Lung (tissue), 11 donors: ENCODE measurements at regions not wholly inside any gene's neighbourhood (a gene's known extent, or its start where the extent isn't known, plus 50 kb on each side); places are given as distances from the start of the nearest gene placed in this dataset.

Source experiments
- ATAC-seq: fragments of 200-7000 bp; cut with Tn5 transposase; one replicate; pipeline ENCODE4 v1.9.1; 2020; ENCODE audit warnings: moderate number of reproducible peaks; ENCODE audit not compliant: insufficient read depth, low FRiP score
- DNase-seq, 3 donors: peaks; one replicate each; pipeline ENCODE4 v3.0.0-alpha.2; 2013 to 2017
- H3K27ac ChIP-seq, 2 donors: one replicate each; pipeline ENCODE4 v1.5.1; 2013; ENCODE audit warnings: mild to moderate bottlenecking in 2 of 2, moderate library complexity in 2 of 2, control low read depth in 1 of 2, inconsistent platforms in 1 of 2, low read depth in 1 of 2, low read length in 1 of 2
- H3K27me3 ChIP-seq, 3 donors: one replicate each; pipeline ENCODE4 v1.5.1; 2013; ENCODE audit warnings: low read length in 2 of 3; ENCODE audit not compliant: control insufficient read depth in 3 of 3, insufficient read depth in 3 of 3
- H3K36me3 ChIP-seq, 4 donors: one replicate each; pipeline ENCODE4 v1.5.1; 2013; ENCODE audit warnings: low read length in 4 of 4, mild to moderate bottlenecking in 1 of 4, moderate library complexity in 1 of 4; ENCODE audit not compliant: control insufficient read depth in 4 of 4, insufficient read depth in 4 of 4
- H3K4me1 ChIP-seq, 5 donors: one replicate each; pipeline ENCODE4 v1.5.1; 2013; ENCODE audit warnings: low read length in 5 of 5, mild to moderate bottlenecking in 2 of 5, moderate library complexity in 1 of 5; ENCODE audit not compliant: control insufficient read depth in 5 of 5, insufficient read depth in 5 of 5
- H3K4me3 ChIP-seq: one replicate; pipeline ENCODE4 v1.5.1; 2013; ENCODE audit warnings: mild to moderate bottlenecking, control low read depth, moderate library complexity
- H3K9ac ChIP-seq, 2 donors: one replicate each; pipeline ENCODE4 v1.5.1; 2013; ENCODE audit warnings: low read length in 2 of 2, control low read depth in 1 of 2; ENCODE audit not compliant: insufficient read depth in 1 of 2
- H3K9me3 ChIP-seq, 4 donors: one replicate each; pipeline ENCODE4 v1.5.1; 2013; ENCODE audit warnings: low read length in 3 of 4, mild to moderate bottlenecking in 1 of 4, moderate library complexity in 1 of 4; ENCODE audit not compliant: control insufficient read depth in 4 of 4, insufficient read depth in 3 of 4
- WGBS, 2 donors: extraction: QIAGEN DNeasy Blood & Tissue Kit; methylation state at CpG; one replicate each; pipeline ENCODE4 v1.1.7; 2013; 5-methylcytosine and 5-hydroxymethylcytosine counted together
- TF ChIP-seq, protein P1 (sequence below): IDR thresholded peaks from 2 replicates; pipeline ENCODE4 v1.5.1; 2012; ENCODE audit warnings: mild to moderate bottlenecking; ENCODE audit errors: control extremely low read depth, extremely low read depth
- donor health status: control.
- donor health status: control.
- donor health status: Bipolar disorder and iron deficiency.
- donor health status: healthy.
- donor health status: DM: yes; HTN: yes; CAD: no.

DNA sequence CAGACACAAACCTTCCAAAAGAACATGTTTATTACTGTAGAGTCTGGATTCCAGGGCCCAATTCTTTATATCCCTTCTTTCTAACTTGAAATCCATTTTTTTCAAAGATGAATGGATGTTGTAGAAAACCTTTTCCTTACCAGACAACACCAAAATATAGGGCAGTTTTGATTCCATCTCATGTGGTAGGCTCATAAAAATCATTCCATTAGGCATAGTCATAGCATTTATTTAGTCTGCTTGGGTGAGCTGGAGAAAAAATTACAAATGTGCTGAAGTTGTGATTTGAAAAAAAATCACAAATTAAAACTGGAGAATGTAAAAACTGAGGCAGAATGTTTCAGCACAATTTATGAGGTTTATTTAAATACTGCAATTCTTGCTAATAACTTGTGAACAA, 199.3 kb upstream of the TBC1D5 start:
- H3K27ac ChIP-seq, result no peak overlapping the region
- TF ChIP-seq, protein P1, sequence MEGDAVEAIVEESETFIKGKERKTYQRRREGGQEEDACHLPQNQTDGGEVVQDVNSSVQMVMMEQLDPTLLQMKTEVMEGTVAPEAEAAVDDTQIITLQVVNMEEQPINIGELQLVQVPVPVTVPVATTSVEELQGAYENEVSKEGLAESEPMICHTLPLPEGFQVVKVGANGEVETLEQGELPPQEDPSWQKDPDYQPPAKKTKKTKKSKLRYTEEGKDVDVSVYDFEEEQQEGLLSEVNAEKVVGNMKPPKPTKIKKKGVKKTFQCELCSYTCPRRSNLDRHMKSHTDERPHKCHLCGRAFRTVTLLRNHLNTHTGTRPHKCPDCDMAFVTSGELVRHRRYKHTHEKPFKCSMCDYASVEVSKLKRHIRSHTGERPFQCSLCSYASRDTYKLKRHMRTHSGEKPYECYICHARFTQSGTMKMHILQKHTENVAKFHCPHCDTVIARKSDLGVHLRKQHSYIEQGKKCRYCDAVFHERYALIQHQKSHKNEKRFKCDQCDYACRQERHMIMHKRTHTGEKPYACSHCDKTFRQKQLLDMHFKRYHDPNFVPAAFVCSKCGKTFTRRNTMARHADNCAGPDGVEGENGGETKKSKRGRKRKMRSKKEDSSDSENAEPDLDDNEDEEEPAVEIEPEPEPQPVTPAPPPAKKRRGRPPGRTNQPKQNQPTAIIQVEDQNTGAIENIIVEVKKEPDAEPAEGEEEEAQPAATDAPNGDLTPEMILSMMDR, result no peak
- H3K9ac ChIP-seq, result no peak overlapping the region
- no peaks in the 10 kb centered on the region for H3K27me3 ChIP-seq
- peaks cover 0 to 6% (median 0%) of the 10 kb centered on the region in 5 donors for H3K4me1 ChIP-seq
- H3K36me3 ChIP-seq, result no peaks in the 10 kb centered on the region
- H3K9me3 ChIP-seq, result peaks cover 0 to 1% (median 0%) of the 10 kb centered on the region in 4 donors
- no peak for DNase-seq
- ATAC-seq, result no peak
- H3K4me3 ChIP-seq, result no peak overlapping the region

DNA sequence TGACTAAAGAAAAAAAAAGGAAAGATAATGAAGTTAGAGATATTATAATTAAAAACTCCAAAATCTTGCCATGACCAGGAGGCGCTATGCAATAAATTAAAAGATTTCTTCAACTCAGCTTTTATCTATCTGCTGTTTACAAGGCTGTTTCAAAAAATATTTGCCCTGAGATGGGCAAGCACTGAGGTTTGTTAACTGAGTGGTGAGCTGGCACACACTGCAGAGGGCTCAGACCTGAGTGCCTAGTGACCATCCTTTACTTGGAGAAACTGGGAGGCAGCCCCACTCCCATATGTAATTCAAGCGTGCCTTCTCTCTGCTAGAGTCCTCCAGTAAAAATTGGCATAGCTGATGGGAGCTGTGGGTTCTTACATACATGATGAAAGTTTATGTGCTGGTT, 198.7 kb upstream of the TBC1D5 start:
- Histone ChIP-seq H3K4me3 (no peak overlapping the region), H3K9me3 (peaks cover 0 to 1% (median 0%) of the 10 kb centered on the region in 4 donors), H3K27ac (no peak overlapping the region), H3K9ac (no peak overlapping the region), H3K4me1 (peaks cover 0 to 6% (median 0%) of the 10 kb centered on the region in 5 donors), H3K27me3 (no peaks in the 10 kb centered on the region), H3K36me3 (no peaks in the 10 kb centered on the region)
- WGBS, 2 donors, result 94 to 97% methylated on average over 2 of the region's 2 CpGs
- TF ChIP-seq, protein P1, result no peak
- DNase-seq, result no peak
- ATAC-seq, result no peak

DNA sequence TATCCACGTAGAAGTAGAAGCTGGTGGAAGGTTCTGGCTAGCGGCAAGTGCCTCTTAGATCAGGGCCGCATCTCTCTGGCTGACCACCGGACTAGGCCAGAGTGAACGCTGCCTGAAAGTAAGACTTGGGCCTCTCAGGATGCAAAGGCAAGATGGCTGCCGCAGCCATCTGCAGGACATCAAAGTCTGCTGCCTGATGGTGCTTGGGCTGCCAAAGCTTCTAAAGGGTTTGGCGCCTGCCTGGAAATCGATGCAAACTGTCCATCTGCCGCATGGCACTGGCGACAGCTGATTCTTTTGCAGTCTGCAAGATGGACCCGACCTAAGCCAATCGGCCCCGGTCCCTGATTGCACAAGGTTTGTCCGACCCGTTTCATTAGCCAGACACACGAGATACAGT, 196.7 kb upstream of the TBC1D5 start:
- TF ChIP-seq, protein P1, result no peak
- ATAC-seq (no peak), DNase-seq (no peak)
- Histone ChIP-seq H3K9me3 (peaks cover 0 to 1% (median 0%) of the 10 kb centered on the region in 4 donors), H3K27ac (no peak overlapping the region), H3K4me3 (no peak overlapping the region), H3K4me1 (no peaks in the 10 kb centered on the region), H3K27me3 (no peaks in the 10 kb centered on the region), H3K36me3 (no peaks in the 10 kb centered on the region), H3K9ac (no peak overlapping the region)
- WGBS, 2 donors, result 95% methylated on average over 16 of the region's 16 CpGs

DNA sequence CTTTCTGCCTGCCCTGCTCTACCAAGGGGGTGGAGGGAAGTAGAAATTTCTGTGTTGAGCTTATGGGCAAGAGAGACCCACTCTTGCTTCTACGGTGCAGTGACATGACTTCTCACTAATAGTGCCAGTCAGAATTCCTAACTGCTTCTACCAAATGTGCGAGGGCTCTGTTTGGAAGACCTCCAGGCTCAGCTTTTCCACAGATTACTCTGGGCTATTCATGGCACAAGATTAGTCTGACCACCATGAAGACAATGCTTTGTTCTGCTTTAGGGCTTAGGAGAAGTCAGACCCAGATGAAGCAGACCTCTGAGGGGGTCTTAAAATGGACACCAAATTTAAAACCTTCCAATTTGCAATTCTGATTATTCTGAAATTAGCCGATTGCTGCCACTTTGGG, 195.9 kb upstream of the TBC1D5 start:
- H3K9ac ChIP-seq, result no peak overlapping the region

More for the DNA sequence above, 195.9 kb upstream of the TBC1D5 start:
- ATAC-seq (no peak), DNase-seq (no peak)
- H3K4me1 ChIP-seq, result no peaks in the 10 kb centered on the region
- H3K27me3 ChIP-seq, result no peaks in the 10 kb centered on the region
- no peaks in the 10 kb centered on the region for H3K36me3 ChIP-seq
- peaks cover 0 to 1% (median 0%) of the 10 kb centered on the region in 4 donors for H3K9me3 ChIP-seq
- no peak overlapping the region for H3K4me3 ChIP-seq
- WGBS, 2 donors, result 74 to 81% methylated on average over 3 of the region's 3 CpGs
- H3K27ac ChIP-seq, result no peak overlapping the region
- TF ChIP-seq, protein P1, result no peak
